HepG2 (cell line): ENCODE measurements at regions not wholly inside any gene's neighbourhood (a gene's known extent, or its start where the extent isn't known, plus 50 kb on each side); places are given as distances from the start of the nearest gene placed in this dataset.

ENCODE experiments used
- ATAC-seq: fragments of 200-7000 bp; cut with Tn5 transposase; 3 replicates; pipeline ENCODE4 v1.9.1; 2020; ENCODE audit warnings: mild to moderate bottlenecking, moderate library complexity
- BruUV-seq: library from RNA; stranded (reverse); fragments of 400-500 nt; replicated peaks from 2 replicates; lab custom pipeline; 2021; lab: Mats Ljungman, UMichigan
- CTCF ChIA-PET: fragments of 300-600 bp; formaldehyde crosslinking; extraction: SDS; loops from one replicate; lab custom pipeline; 2021; ENCODE audit warnings: low total read pairs, inconsistent platforms, low intra/inter-chr PET ratio; lab: Yijun Ruan, JAX
- POLR2A ChIA-PET: fragments of 350-600 bp; sonication (Branson Sonifier 250); formaldehyde crosslinking; loops from one replicate; lab custom pipeline; 2020; ENCODE audit warnings: antibody characterized with exemption, inconsistent platforms; lab: Yijun Ruan, JAX
- DNase-seq: peaks from one replicate; pipeline ENCODE4 v3.0.0-alpha.2; 2015; ENCODE audit warnings: low spot score
- FAIRE-seq: peaks from 3 replicates; lab custom pipeline; 2011; peaks lifted over from hg19 to GRCh38; lab: Jason Lieb, UNC
- H2AFZ ChIP-seq: one replicate; pipeline ENCODE4 v1.6.1; 2011; ENCODE audit warnings: low read length, inconsistent platforms
- H3K27ac ChIP-seq: fragments of 300-600 bp; 3 replicates; pipeline ENCODE4 v1.8.0; 2011; ENCODE audit warnings: mixed run types, mild to moderate bottlenecking, mixed read lengths, low read length, inconsistent platforms; ENCODE audit not compliant: insufficient read depth; ENCODE audit errors: extremely low read length
- H3K27me3 ChIP-seq, 2 experiments: fragments of 200-600 bp in 1 of 2; 2 replicates in 1 of 2; 3 replicates in 1 of 2; pipeline versions ENCODE4 v1.6.0 to v1.8.0; 2011; ENCODE audit warnings: low read length in 2 of 2, mild to moderate bottlenecking in 2 of 2, moderate library complexity in 2 of 2, inconsistent platforms in 1 of 2; ENCODE audit not compliant: insufficient read depth in 2 of 2, control insufficient read depth in 1 of 2
- H3K36me3 ChIP-seq, 2 experiments: fragments of 200-600 bp in 1 of 2; replicated peaks in 1 of 2; 2 replicates in 1 of 2; 3 replicates in 1 of 2; pipeline versions ENCODE4 v1.5.1 to v1.8.0; 2011; ENCODE audit warnings: low read length in 2 of 2, inconsistent platforms in 1 of 2; ENCODE audit not compliant: insufficient read depth in 2 of 2, control insufficient read depth in 1 of 2
- H3K4me1 ChIP-seq: 2 replicates; pipeline ENCODE4 v1.5.1; 2012; ENCODE audit warnings: low read length, inconsistent platforms; ENCODE audit not compliant: insufficient read depth
- H3K4me2 ChIP-seq: 2 replicates; pipeline ENCODE4 v1.6.0; 2011; ENCODE audit warnings: low read depth, low read length, inconsistent platforms
- H3K4me3 ChIP-seq, 3 experiments: fragments of 200-600 bp in 1 of 3; sonication (generic), shearing (Covaris generic) in 1 of 3; replicated peaks in 1 of 3; 2 replicates each; pipeline ENCODE4 v1.5.1; 2011 to 2016; ENCODE audit warnings: low read length in 3 of 3, inconsistent platforms in 2 of 3, low read depth in 2 of 3, mild to moderate bottlenecking in 2 of 3, control low read depth in 1 of 3, mixed read lengths in 1 of 3; ENCODE audit not compliant: insufficient read depth in 1 of 3
- H3K79me2 ChIP-seq: one replicate; pipeline ENCODE4 v1.6.1; 2011; ENCODE audit warnings: low read length, inconsistent platforms; ENCODE audit not compliant: insufficient read depth
- H3K9ac ChIP-seq: 2 replicates; pipeline ENCODE4 v1.6.0; 2011; ENCODE audit warnings: mild to moderate bottlenecking, low read depth, low read length, inconsistent platforms; ENCODE audit not compliant: insufficient read depth
- H3K9me3 ChIP-seq: 2 replicates; pipeline ENCODE4 v1.5.1; 2012; ENCODE audit warnings: mild to moderate bottlenecking, low read length
- H4K20me1 ChIP-seq: 2 replicates; pipeline ENCODE4 v1.6.0; 2011; ENCODE audit warnings: inconsistent platforms, mild to moderate bottlenecking, low read length, moderate library complexity; ENCODE audit not compliant: insufficient read depth
- ASH2L ChIP-seq: fragments of 300-600, 200-600 bp; sonication (generic); IDR thresholded peaks from 2 replicates; pipeline ENCODE4 v1.7.0; 2017; ENCODE audit warnings: low read depth, mild to moderate bottlenecking, moderate library complexity, mixed read lengths, low read length; ENCODE audit not compliant: insufficient read length
- LCORL ChIP-seq, 2 experiments: fragments of 450-650 bp in 1 of 2; sonication (generic) in 1 of 2; formaldehyde crosslinking in 1 of 2; IDR thresholded peaks; 2 replicates each; pipeline versions ENCODE4 v1.5.0 to v1.6.1; 2017 to 2020; ENCODE audit warnings: antibody characterized with exemption in 1 of 2, missing genetic modification reagents in 1 of 2
- POGZ ChIP-seq: sonication (generic); formaldehyde crosslinking; IDR thresholded peaks from 2 replicates; pipeline ENCODE4 v1.4.0; 2020; ENCODE audit warnings: mild to moderate bottlenecking, missing genetic modification reagents
- PRPF4 ChIP-seq: fragments of 200-400 bp; formaldehyde crosslinking; IDR thresholded peaks from 2 replicates; pipeline ENCODE4 v1.6.1; 2016; ENCODE audit warnings: low read length, low read depth; ENCODE audit not compliant: poor library complexity, severe bottlenecking
- RAD51 ChIP-seq: fragments of 450-650 bp; IDR thresholded peaks from 2 replicates; pipeline ENCODE4 v1.6.1; 2016; ENCODE audit warnings: borderline replicate concordance
- SP2 ChIP-seq: sonication (generic); formaldehyde crosslinking; IDR thresholded peaks from 2 replicates; pipeline ENCODE4 v1.5.1; 2020; ENCODE audit warnings: mild to moderate bottlenecking, missing genetic modification reagents
- ZBTB3 ChIP-seq: sonication (generic); formaldehyde crosslinking; IDR thresholded peaks from 2 replicates; pipeline ENCODE4 v1.4.0; 2020; ENCODE audit warnings: low read depth, mild to moderate bottlenecking, moderate library complexity, missing genetic modification reagents, borderline replicate concordance
- ZFP37 ChIP-seq: sonication (generic); formaldehyde crosslinking; IDR thresholded peaks from 2 replicates; pipeline ENCODE4 v1.4.0; 2020; ENCODE audit warnings: missing genetic modification reagents, borderline replicate concordance
- ZNF329 ChIP-seq: sonication (generic); formaldehyde crosslinking; IDR thresholded peaks from 2 replicates; pipeline ENCODE4 v1.9.0; 2021; ENCODE audit warnings: low read depth, mild to moderate bottlenecking, missing genetic modification reagents
- ZNF709 ChIP-seq: sonication (generic); formaldehyde crosslinking; IDR thresholded peaks from 2 replicates; pipeline ENCODE4 v1.5.0; 2020; ENCODE audit warnings: mild to moderate bottlenecking, missing genetic modification reagents
- WGBS: methylation state at CpG from one replicate; pipeline ENCODE4 v1.1.6; 2017; ENCODE audit warnings: low lambda C conversion rate; 5-methylcytosine and 5-hydroxymethylcytosine counted together
- in situ Hi-C: cut with HindIII; loops from 2 replicates; pipeline ENCODE4 v1.10.0; 2017; ENCODE audit warnings: low pct_unique_long_range_greater_than_20kb; ENCODE audit not compliant: extremely low pct_ligation_motif_present
- intact Hi-C: fragments of 100-400 bp; cut with micrococcal nuclease; formaldehyde crosslinking; loops from one replicate; pipeline ENCODE4 v1.10.0; 2022; ENCODE audit not compliant: unreplicated experiment
- TF ChIP-seq, protein P1 (sequence below): sonication (generic); formaldehyde crosslinking; conservative IDR thresholded peaks from 2 replicates; pipeline ENCODE4 v1.8.1; 2023; ENCODE audit warnings: missing genetic modification reagents
- TF ChIP-seq, protein P2 (sequence below): sonication (generic); formaldehyde crosslinking; IDR thresholded peaks from 2 replicates; pipeline ENCODE4 v1.4.0; 2020; ENCODE audit warnings: missing genetic modification reagents
- TF ChIP-seq, protein P3 (sequence below): IDR thresholded peaks from 2 replicates; pipeline ENCODE4 v1.6.1; 2016; ENCODE audit warnings: low read depth, control low read depth
- TF ChIP-seq, protein P4 (sequence below): sonication (generic); formaldehyde crosslinking; IDR thresholded peaks from 2 replicates; pipeline ENCODE4 v1.5.1; 2020; ENCODE audit warnings: missing genetic modification reagents, mild to moderate bottlenecking, borderline replicate concordance

DNA sequence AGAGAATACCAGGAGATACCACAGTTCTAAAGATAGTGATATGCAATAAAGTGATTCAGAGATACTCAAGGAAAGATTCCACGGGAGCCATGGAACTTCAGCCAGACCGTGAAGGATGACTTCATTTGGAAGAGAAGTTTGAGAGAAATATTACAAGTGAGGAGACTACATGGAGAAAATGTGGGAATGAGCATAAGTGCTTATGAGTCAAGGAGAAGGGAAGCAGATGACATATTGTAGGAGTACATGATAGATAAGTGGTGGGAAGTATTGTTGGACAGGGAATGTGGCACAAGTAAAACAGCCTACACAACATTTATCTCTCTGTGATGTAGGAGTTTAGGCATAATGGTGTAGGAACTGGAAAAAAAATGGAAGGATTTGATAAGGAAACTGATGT is 122.1 kb upstream of the FBXL17 start:
- no peak for FAIRE-seq
- intact Hi-C loops: no loop called here
- ATAC-seq: no peak
- no peak for DNase-seq
- H4K20me1 ChIP-seq: no peaks in the 10 kb centered on the region
- BruUV-seq: no TSS peak
- WGBS: 3% methylated on average over 2 of the region's 2 CpGs
- H3K4me3 ChIP-seq: no peak overlapping the region
- CTCF ChIA-PET: no interaction called here
- H3K27me3 ChIP-seq: no peaks in the 10 kb centered on the region
- no peaks in the 10 kb centered on the region for H3K79me2 ChIP-seq
- H3K9ac ChIP-seq: no peak overlapping the region
- H3K27ac ChIP-seq: no peak overlapping the region
- in situ Hi-C loops: no loop called here
- TF ChIP-seq RAD51 (no peak), ZFP37 (no peak), LCORL (IDR thresholded peaks at IDR 0.05) (no peak), LCORL (CRISPR knock-in tag; IDR thresholded peaks at IDR 0.05) (no peak), ZNF329 (CRISPR knock-in tag) (no peak), SP2 (CRISPR knock-in tag) (no peak), POGZ (CRISPR knock-in tag) (no peak), ZBTB3 (CRISPR knock-in tag) (no peak), ZNF709 (CRISPR knock-in tag) (no peak), ASH2L (no peak), PRPF4 (no peak)
- TF ChIP-seq, protein P1, sequence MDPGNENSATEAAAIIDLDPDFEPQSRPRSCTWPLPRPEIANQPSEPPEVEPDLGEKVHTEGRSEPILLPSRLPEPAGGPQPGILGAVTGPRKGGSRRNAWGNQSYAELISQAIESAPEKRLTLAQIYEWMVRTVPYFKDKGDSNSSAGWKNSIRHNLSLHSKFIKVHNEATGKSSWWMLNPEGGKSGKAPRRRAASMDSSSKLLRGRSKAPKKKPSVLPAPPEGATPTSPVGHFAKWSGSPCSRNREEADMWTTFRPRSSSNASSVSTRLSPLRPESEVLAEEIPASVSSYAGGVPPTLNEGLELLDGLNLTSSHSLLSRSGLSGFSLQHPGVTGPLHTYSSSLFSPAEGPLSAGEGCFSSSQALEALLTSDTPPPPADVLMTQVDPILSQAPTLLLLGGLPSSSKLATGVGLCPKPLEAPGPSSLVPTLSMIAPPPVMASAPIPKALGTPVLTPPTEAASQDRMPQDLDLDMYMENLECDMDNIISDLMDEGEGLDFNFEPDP (CRISPR knock-in tag): no peak
- TF ChIP-seq, protein P2, sequence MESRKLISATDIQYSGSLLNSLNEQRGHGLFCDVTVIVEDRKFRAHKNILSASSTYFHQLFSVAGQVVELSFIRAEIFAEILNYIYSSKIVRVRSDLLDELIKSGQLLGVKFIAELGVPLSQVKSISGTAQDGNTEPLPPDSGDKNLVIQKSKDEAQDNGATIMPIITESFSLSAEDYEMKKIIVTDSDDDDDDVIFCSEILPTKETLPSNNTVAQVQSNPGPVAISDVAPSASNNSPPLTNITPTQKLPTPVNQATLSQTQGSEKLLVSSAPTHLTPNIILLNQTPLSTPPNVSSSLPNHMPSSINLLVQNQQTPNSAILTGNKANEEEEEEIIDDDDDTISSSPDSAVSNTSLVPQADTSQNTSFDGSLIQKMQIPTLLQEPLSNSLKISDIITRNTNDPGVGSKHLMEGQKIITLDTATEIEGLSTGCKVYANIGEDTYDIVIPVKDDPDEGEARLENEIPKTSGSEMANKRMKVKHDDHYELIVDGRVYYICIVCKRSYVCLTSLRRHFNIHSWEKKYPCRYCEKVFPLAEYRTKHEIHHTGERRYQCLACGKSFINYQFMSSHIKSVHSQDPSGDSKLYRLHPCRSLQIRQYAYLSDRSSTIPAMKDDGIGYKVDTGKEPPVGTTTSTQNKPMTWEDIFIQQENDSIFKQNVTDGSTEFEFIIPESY (CRISPR knock-in tag): no peak
- TF ChIP-seq, protein P3, sequence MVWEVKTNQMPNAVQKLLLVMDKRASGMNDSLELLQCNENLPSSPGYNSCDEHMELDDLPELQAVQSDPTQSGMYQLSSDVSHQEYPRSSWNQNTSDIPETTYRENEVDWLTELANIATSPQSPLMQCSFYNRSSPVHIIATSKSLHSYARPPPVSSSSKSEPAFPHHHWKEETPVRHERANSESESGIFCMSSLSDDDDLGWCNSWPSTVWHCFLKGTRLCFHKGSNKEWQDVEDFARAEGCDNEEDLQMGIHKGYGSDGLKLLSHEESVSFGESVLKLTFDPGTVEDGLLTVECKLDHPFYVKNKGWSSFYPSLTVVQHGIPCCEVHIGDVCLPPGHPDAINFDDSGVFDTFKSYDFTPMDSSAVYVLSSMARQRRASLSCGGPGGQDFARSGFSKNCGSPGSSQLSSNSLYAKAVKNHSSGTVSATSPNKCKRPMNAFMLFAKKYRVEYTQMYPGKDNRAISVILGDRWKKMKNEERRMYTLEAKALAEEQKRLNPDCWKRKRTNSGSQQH (CRISPR knock-in tag): no peak
- TF ChIP-seq, protein P4, sequence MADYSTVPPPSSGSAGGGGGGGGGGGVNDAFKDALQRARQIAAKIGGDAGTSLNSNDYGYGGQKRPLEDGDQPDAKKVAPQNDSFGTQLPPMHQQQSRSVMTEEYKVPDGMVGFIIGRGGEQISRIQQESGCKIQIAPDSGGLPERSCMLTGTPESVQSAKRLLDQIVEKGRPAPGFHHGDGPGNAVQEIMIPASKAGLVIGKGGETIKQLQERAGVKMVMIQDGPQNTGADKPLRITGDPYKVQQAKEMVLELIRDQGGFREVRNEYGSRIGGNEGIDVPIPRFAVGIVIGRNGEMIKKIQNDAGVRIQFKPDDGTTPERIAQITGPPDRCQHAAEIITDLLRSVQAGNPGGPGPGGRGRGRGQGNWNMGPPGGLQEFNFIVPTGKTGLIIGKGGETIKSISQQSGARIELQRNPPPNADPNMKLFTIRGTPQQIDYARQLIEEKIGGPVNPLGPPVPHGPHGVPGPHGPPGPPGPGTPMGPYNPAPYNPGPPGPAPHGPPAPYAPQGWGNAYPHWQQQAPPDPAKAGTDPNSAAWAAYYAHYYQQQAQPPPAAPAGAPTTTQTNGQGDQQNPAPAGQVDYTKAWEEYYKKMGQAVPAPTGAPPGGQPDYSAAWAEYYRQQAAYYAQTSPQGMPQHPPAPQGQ (CRISPR knock-in tag): no peak
- TF ChIP-seq, all 625 proteins: peak for 0
- no peaks in the 10 kb centered on the region for H3K4me1 ChIP-seq
- H3K36me3 ChIP-seq: no peaks in the 10 kb centered on the region
- POLR2A ChIA-PET: no interaction called here
- H3K4me2 ChIP-seq: no peak overlapping the region
- H3K9me3 ChIP-seq: no peaks in the 10 kb centered on the region
- no peak overlapping the region for H2AFZ ChIP-seq
